GM19035 (cell line): ENCODE measurements at regions not wholly inside any gene's neighbourhood (a gene's known extent, or its start where the extent isn't known, plus 50 kb on each side); places are given as distances from the start of the nearest gene placed in this dataset.
"Not testable (repeated sequence)": the region's sequence is repeated elsewhere in the genome, so short reads cannot be mapped to it uniquely, and the experiment has no call there.

Experiments used
- ATAC-seq: cut with Tn5 transposase; IDR thresholded peaks from one replicate; pipeline ENCODE4 v1.9.1; 2021; ENCODE audit not compliant: unreplicated experiment

- ATAC-seq, result no peak
Observed at GRCh38 chr1:234907208-234907939, 221.3 kb downstream of the TOMM20 start.

- no peak for ATAC-seq
Observed at GRCh38 chr1:234906654-234907053, 222.0 kb downstream of the TOMM20 start.

- no peak for ATAC-seq
Observed at GRCh38 chr1:234902774-234903547, 225.7 kb downstream of the TOMM20 start.

- ATAC-seq, result no peak
Observed at GRCh38 chr1:234901491-234902049, 227.1 kb downstream of the TOMM20 start.

- no peak for ATAC-seq
Observed at GRCh38 chr1:234900595-234900994, 228.0 kb downstream of the TOMM20 start.

GRCh38 chr1:234899730-234900072 is 228.9 kb downstream of the TOMM20 start:
- no peak for ATAC-seq

GRCh38 chr1:234899041-234899729 is 229.5 kb downstream of the TOMM20 start:
- no peak for ATAC-seq

- no peak for ATAC-seq
Observed at GRCh38 chr1:234898455-234899033, 230.1 kb downstream of the TOMM20 start.

GRCh38 chr1:234897754-234898454 is 230.7 kb downstream of the TOMM20 start:
- no peak for ATAC-seq

- no peak for ATAC-seq
Observed at GRCh38 chr1:234897390-234897749, 231.3 kb downstream of the TOMM20 start.

GRCh38 chr1:234896477-234897389 is 231.9 kb downstream of the TOMM20 start:
- no peak for ATAC-seq

- ATAC-seq, result no peak
Observed at GRCh38 chr1:234893725-234894630, 234.7 kb downstream of the TOMM20 start.

GRCh38 chr1:234893359-234893724 is 235.3 kb downstream of the TOMM20 start:
- ATAC-seq, result no peak

- no peak for ATAC-seq
Observed at GRCh38 chr1:234892642-234893041, 236.0 kb downstream of the TOMM20 start.

GRCh38 chr1:234891427-234891826 is 237.2 kb downstream of the TOMM20 start:
- ATAC-seq, result no peak

GRCh38 chr1:234889643-234890042 is 239.0 kb downstream of the TOMM20 start:
- ATAC-seq, result no peak

- ATAC-seq, result not testable (repeated sequence)
Observed at GRCh38 chr1:234888247-234888646, 240.4 kb downstream of the TOMM20 start.

GRCh38 chr1:234887016-234887900 is 241.4 kb downstream of the TOMM20 start:
- ATAC-seq, result no peak
